ENCODE measurements at regions not wholly inside any gene's neighbourhood (a gene's known extent, or its start where the extent isn't known, plus 50 kb on each side); places are given as distances from the start of the nearest gene placed in this dataset.
A peak's percentile ranks its signal among the peaks of the same experiment; 100 is the strongest.

- WGBS, 2 donors = 74 to 88% methylated on average over 6 of the region's 6 CpGs
- intact Hi-C loops (cut with DNase I) = no loop called here
These were observed 142.5 kb downstream of the SALL1 start for GRCh38 chr16:51008607-51009006.

GRCh38 chr16:51008037-51008436 is 143.0 kb downstream of the SALL1 start:
- peaks cover 0 to 15% (median 0%) of the 10 kb centered on the region in 3 donors for H3K9me3 ChIP-seq
- intact Hi-C loops (cut with DNase I) = no loop called here
- peaks cover 26% of the 10 kb centered on the region for H3K4me1 ChIP-seq
- no peak for TF ChIP-seq POLR2A (IDR thresholded peaks at IDR 0.05)
- no peak for TF ChIP-seq CTCF (IDR thresholded peaks at IDR 0.05)
- 83% methylated on average over 1 of the region's 1 CpG; no CpG with 5 or more reads in 1 of the 2 donors for WGBS, 2 donors
- H3K36me3 ChIP-seq (replicated peaks in 1 of 2; ENCODE audit: insufficient read depth in 1 of 2, low read depth in 2 of 2) = no peaks in the 10 kb centered on the region
- H3K4me3 ChIP-seq = no peak overlapping the region
- no peak overlapping the region for H3K27ac ChIP-seq
- ATAC-seq (no peak), DNase-seq (no peak)
- H3K27me3 ChIP-seq = no peaks in the 10 kb centered on the region

More at GRCh38 chr16:51008607-51009006, 142.5 kb downstream of the SALL1 start:
- no peak for DNase-seq
- Histone ChIP-seq H3K4me1 (peaks cover 23% of the 10 kb centered on the region), H3K27me3 (no peaks in the 10 kb centered on the region), H3K9me3 (peaks cover 0 to 15% (median 0%) of the 10 kb centered on the region in 3 donors), H3K27ac (no peak overlapping the region), H3K36me3 (replicated peaks in 1 of 2; ENCODE audit: insufficient read depth in 1 of 2, low read depth in 2 of 2) (no peaks in the 10 kb centered on the region), H3K4me3 (no peak overlapping the region)
- no peak for ATAC-seq
- no peak for TF ChIP-seq POLR2A (IDR thresholded peaks at IDR 0.05)
- no peak for TF ChIP-seq CTCF (IDR thresholded peaks at IDR 0.05)

- ATAC-seq = peak; percentile 69
- Histone ChIP-seq H3K27ac (peak overlapping the region in 3 of 4 donors; percentile 15 to 52 (median 42)), H3K27me3 (no peaks in the 10 kb centered on the region), H3K4me1 (peaks cover 25% of the 10 kb centered on the region), H3K4me3 (no peak overlapping the region), H3K9me3 (peaks cover 0 to under 1% (median 0%) of the 10 kb centered on the region in 3 donors), H3K36me3 (replicated peaks in 1 of 2; ENCODE audit: insufficient read depth in 1 of 2, low read depth in 2 of 2) (no peaks in the 10 kb centered on the region)
- 50 to 54% methylated on average over 5 of the region's 5 CpGs for whole genome bisulfite sequencing, 2 donors
- TF ChIP-seq POLR2A (IDR thresholded peaks at IDR 0.05) (no peak), CTCF (IDR thresholded peaks at IDR 0.05) (no peak)
- DNase-seq = peak; percentile 41 to 60 (median 52)
- intact Hi-C loops (cut with DNase I) = no loop called here
These were observed 147.1 kb downstream of the SALL1 start for GRCh38 chr16:51003850-51004566.

- Histone ChIP-seq H3K4me3 (no peak overlapping the region), H3K4me1 (peaks cover 25% of the 10 kb centered on the region), H3K9me3 (no peaks in the 10 kb centered on the region), H3K27ac (peak overlapping the region in 3 of 4 donors; percentile 15 to 52 (median 42)), H3K36me3 (replicated peaks in 1 of 2; ENCODE audit: insufficient read depth in 1 of 2, low read depth in 2 of 2) (no peaks in the 10 kb centered on the region), H3K27me3 (no peaks in the 10 kb centered on the region)
- TF ChIP-seq CTCF (IDR thresholded peaks at IDR 0.05) = no peak
- TF ChIP-seq POLR2A (IDR thresholded peaks at IDR 0.05) = no peak
- ATAC-seq (peak; percentile 69), DNase-seq (peak; percentile 38 to 65 (median 55))
- intact Hi-C loops (cut with DNase I) = no loop called here
- WGBS, 2 donors = 30 to 31% methylated on average over 4 to 7 of the region's 7 CpGs
These were observed 148.1 kb downstream of the SALL1 start for GRCh38 chr16:51002881-51003490.
